Activated naive CD8-positive, alpha-beta T cell treated with anti-CD3 and anti-CD28 coated beads, Interleukin-2, amount 50 U/mL, for 16 hours (primary cell): ENCODE measurements at regions not wholly inside any gene's neighbourhood (a gene's known extent, or its start where the extent isn't known, plus 50 kb on each side); places are given as distances from the start of the nearest gene placed in this dataset.
"Not testable (repeated sequence)": the region's sequence is repeated elsewhere in the genome, so short reads cannot be mapped to it uniquely, and the experiment has no call there.

ENCODE experiments used
- DNase-seq: peaks from one replicate; pipeline ENCODE4 v3.0.0-alpha.2; 2020; ENCODE audit warnings: low read depth, low spot score

DNA sequence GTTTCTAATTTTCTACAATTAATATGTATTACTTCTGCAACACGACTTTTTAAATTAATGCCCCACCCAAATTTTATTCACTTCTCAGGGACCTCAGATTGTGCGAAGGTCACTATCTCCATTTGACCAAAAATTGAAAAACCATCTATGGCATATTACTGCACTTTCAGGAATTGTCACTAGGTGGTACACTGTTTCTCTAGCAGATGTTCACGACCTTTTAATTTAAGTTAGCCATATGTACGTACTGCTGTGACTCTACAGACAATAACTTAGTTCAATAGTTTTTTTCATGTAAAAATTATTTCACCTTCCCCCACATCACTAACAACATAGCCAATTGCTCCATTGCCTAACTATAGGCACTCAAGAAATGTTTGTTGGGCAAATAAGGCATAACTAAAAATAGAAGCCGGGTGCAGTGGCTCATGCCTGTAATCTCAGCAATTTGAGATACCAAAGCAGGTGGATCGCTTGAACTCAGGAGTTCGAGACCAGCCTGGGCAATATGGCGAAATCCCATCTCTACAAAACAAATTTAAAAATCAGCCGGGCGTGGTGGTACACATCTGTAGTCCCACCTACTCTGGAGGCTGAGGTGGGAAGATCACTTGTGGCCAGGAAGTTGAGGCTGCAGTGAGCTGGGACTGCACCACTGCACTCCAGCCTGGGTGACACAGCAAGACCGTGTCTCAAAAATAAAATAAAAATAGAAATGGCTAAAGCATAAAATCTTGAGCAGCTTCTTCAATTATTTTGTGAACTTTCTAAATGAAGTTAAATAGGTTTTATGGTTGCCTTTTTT, 75.7 kb upstream of the PKN2 start:
- DNase-seq = no peak

DNA sequence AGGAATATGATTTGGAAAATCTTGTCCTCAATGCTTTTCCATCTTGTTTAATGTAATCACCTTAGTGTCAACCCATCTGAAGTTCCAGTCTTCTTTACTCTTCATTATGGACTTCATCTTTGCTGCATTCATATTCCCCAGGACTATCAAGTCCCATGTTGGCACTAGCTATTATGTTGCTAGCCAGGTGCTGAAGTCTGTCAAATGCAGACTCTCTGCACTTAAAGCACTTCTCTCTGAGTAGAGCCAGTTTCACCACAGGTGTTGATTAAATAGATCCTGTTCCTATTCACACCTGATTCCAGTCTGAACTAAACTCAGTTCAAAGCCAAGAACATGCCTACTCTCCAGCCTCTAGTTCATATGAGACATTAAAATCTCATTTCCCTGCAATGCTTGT, 75.0 kb upstream of the PKN2 start:
- no peak for DNase-seq

DNA sequence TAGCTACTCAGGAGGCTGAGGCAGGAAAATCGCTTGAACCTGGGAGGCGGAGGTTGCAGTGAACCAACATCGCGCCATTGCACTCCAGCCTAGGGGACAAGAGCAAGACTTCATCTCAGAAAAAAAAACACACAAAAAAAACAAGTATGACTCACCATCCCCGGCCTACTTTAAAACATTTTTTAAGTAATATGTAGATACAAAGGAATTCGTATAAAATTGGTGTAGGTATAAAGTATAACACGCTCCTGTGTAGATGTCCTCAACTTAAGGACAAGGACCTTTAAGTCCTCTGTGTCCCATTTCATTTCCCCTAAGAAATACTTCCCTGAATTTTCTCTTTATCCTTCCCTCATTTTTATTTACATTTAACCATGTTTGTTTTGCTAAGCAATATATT, 73.4 kb upstream of the PKN2 start:
- DNase-seq = no peak

DNA sequence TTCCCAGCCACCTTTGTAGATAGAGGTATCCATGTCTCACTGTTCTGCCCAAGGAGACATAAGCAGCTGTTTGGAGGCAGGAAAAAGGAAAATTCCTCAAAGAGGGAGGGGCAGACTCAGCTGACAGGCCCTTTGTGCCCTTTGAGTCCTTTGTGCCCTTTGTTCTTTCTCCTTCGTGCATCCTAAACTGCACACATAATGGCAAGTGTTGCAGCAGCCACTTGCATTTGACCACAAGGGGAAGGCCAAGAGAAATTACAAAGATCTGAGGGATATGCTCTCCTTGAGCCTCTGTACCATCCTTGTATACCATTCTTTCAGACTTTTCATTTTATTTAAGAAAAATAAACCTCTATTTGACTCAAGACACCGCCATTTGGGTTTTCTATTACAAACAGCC, 71.8 kb upstream of the PKN2 start:
- DNase-seq = no peak

DNA sequence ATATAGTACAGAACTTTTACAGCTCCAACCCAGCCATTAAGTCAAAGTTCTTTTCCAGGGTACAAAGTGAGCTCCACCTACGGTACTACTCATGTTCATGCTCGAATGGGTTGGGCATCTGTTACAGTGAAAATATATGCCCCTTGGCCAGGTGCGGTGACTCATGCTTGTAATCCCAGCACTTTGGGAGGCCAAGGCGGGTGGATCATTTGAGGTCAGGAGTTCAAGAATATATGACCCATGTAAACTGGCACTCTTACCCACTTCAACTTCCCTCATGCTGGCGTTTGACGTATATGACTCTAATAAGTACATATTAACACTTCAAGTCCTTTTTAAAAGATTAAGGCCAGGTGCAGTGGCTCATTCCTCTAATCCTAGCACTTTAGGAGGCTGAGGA, 71.3 kb upstream of the PKN2 start:
- no peak for DNase-seq

DNA sequence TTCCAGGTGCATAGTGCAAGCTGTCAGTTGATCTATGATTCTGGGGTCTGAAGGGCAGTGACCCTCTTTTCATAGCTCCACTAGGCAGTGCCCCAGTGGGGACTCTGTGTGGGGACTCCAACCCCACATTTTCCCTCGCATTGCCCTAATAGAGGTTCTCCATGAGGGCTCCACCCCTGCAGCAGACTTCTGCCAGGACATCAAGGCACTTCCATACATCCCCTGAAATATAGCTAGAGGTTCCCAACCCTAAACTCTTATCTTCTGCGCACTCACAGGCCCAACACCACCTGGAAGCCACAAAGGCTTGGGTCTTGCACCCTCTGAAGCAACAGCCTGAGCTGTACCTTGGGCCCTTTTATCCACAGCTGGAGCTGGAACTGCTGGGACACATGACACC, 65.7 kb upstream of the PKN2 start:
- no peak for DNase-seq

DNA sequence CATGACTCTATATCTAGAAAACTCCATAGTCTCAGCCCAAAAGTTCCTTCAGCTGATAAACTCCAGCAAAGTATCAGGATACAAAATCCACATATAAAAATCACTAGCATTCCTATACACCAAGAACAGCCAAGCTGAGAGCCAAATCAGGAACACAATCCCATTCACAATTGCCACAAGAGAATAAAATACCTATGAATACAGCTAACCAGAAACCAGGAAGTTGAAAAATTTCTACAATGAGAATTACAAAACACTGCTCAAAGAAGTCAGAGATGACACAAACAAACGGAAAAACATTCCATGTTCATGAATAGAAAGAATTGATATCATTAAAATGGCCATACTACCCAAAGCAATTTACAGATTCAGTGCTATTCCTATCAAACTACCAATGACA, 61.0 kb upstream of the PKN2 start:
- DNase-seq = not testable (repeated sequence)
